ENCODE measurements at regions not wholly inside any gene's neighbourhood (a gene's known extent, or its start where the extent isn't known, plus 50 kb on each side); places are given as distances from the start of the nearest gene placed in this dataset.
"Not testable (repeated sequence)": the region's sequence is repeated elsewhere in the genome, so short reads cannot be mapped to it uniquely, and the experiment has no call there.

GRCh38 chr5:155783791-155784190, 543.2 kb upstream of the SGCD start:
- no peak for DNase-seq

DNA sequence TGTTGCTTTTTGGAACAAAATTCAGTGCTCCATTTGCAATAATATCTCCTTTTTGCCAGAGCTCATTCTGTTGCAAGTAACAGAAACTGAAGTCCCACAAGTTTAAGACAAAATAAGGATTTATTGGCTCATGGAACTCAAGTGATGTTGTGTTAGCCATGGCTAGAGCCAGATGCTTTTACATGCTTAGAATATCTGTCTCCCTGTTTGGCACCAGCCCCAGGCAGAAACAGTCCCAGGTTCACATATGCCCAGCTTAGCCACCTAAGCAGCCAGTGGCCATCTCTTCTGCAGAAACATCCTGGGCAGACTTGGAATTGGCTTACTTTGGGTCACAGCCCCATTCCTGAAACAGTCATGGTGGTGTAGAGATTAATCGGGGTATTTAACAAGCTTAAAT, 540.9 kb upstream of the SGCD start:
- no peak for DNase-seq

DNA sequence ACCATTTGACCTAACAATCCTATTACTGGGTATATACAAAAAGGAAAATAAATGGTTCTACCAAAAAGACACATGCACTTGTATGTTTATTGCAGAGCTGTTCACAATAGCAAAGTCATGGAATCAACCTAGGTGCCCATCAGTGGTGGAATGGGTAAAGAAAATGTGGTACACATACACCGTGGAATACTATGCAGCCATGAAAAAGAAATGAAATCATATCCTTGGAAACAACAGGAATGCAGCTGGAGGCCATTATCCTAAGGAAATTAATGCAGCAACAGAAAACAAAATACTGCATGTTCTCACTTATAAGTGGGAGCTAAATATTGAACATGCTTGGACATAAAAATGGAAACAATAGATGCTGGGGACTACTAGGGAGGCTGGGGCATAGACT, 534.1 kb upstream of the SGCD start:
- DNase-seq: no peak

DNA sequence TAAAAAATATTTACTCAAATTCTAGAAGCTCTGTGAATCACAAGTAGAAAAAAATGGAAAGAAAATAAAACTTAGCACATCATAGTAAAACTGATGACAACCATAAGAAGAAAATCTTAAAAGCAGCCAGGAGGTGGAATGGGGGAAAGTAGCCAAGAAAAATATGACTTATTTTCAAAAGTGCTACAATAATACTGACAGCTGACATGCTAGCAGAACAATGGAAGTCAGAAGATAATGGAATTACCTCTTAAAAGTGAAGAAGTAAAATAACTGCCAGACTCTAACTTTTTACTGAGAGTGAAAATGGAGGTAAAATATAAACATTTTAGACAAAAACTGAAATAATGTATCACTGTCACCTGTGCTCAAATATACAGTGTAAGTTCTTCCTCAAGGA, 532.2 kb upstream of the SGCD start:
- DNase-seq: no peak

- no peak for DNase-seq
These were observed 527.7 kb upstream of the SGCD start for GRCh38 chr5:155799308-155799707.

DNA sequence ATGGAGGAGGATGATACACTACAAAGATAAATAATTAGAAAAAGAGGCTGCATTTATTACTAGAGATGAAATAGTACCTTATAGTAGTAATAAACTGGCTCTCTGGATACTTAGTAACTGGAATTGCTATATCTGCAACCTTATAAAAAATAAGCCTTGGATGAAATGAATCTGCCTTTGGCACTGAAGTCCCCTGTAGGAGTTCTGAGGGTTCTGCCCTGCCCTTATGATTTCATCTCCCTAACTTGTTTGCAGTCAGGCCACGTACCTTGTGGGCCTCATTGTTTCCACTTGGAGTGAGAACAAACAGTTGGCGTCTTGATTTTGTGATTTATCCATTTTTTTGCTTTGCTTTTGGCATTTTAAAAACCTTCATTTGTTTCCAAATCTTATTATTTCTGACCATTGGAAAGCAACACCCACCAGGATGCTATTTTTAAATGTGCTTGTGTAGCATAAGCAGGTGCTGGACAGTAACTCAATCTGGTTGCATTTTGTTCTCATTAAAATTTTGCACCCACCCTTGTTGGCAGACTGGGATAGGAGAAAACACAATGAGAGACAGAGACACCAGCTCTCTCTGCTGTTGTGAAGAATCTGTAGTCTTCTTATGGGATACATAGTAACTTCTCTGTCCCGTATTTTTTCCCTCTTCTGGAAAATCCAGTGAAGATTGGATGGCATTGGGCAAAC, 518.9 kb upstream of the SGCD start:
- DNase-seq: no peak

GRCh38 chr5:155815248-155815647, 511.7 kb upstream of the SGCD start:
- DNase-seq: no peak

DNA sequence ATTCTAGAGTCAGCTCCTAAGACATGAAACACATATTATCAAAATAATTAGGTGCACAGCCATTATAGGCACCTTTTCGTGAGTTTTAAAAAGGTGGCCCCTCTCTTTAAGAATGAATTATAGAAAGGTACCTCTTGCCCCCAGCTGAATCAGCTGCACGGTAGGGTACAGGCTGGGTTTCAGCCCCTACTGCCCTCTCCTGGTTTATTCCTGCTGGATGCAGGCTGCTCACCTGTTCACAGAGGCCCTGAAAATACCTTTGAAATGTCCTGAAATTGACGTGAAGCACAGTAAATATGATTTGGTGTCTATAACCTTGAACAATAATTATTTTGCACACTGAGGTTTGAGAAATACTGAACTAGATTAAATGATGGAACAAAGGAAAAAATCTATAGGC, 504.8 kb upstream of the SGCD start:
- no peak for DNase-seq

GRCh38 chr5:155826611-155827507, 500.1 kb upstream of the SGCD start:
- no peak for DNase-seq

DNA sequence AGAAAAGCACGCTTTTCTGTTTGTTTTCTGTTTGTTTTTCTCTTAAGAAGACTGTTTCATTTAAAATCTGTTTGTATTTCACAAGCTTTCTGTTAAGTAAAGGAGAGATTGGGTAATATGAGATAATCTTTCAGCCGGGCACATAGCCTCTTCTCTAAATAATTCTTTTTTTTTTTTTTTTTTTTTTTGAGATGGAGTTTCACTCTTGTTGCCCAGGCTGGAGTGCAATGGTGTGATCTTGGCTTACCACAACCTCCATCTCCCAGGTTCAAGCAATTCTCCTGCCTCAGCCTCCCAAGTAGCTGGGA, 499.5 kb upstream of the SGCD start:
- not testable (repeated sequence) for DNase-seq

DNA sequence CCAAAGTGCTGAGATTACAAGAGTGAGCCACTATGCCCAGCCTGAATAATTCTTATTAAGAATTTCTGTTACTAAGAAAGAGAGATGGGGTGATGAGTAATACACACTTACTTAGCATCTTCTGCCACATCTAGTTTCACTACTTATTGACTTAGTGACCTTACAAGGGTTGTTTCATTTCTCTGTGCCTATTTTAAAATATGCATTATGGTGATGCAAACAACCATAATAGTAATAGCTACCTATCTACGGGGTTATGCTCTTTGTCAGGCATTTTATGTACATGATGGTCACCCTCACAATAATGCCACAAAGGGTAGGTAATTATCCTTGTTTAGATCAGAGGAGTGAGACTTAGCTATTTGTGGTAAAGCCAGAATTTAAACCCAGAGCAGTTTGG, 499.0 kb upstream of the SGCD start:
- no peak for DNase-seq

DNA sequence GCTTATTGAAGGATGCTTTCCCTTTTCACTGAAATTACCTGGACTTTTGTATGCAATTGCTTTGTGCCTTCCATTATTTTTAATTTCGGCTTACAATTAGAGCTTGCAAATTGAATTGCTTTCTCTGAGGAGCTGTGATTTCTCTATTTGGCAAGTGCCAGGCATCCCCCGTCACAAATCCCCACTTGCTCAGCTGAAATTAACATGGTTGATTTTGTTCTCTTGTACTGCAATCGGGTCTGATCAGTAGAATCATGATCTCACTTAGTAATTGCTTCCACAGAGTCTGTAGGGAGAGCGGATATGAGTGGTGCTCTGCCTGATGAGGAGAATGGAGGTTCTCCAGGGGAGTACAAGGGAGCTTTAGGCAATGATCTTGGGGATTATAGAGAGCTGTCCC, 495.5 kb upstream of the SGCD start:
- DNase-seq: no peak

GRCh38 chr5:155833287-155833686, 493.7 kb upstream of the SGCD start:
- no peak for DNase-seq

DNA sequence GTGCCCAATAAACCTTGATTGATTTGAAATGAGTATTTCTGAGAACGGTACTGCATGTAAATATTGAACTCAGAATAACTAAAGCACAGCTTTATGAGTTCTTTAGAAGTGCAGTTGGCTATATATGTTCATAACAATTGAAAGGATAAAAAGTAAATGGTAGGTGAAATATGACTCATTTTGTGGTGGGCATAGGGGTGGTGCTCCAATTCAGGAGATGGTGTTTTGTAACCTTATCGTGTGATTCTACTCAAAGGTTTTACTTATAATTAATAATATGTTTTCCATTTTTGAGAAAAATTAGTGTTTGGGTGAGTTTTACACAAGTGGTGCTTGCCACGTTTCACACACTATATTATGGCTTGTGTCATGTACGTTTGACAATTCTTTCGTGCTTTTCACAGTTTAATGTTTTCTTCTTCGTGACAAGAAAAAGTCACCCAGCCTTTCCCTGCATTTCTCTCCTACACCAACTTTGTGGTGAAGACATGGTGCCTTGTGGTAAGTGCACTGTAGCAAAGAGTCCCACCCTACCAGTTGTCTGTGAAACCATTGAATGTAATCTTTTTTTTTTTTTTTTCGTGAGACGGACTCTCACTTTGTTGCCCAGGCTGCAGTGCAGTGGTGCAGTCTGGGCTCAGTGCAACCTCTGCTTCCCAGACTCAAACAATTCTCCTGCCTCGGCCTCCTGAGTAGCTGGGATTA, 492.5 kb upstream of the SGCD start:
- peak; percentile 13 for DNase-seq

- DNase-seq: no peak
These were observed 490.7 kb upstream of the SGCD start for GRCh38 chr5:155836089-155836803.

DNA sequence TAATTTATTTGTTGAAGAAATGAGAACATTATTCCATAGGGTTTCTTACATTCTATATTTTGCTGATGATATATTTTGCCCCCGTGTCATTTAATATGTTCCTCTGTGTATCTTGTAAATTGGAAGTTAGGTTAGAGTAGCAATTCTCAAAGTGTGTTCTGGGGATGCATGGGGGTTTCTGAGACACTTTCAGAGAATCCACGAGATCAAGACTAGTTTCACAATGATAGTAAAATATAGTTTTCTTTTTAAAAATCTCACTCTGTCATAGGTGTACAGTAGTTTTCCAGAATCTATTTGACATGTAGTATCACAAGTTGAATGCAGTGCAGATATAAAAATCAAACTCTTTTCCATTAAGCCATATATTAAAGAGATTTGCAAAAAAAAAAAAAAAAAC, 488.6 kb upstream of the SGCD start:
- no peak for DNase-seq

GRCh38 chr5:155839251-155840037, 487.5 kb upstream of the SGCD start:
- no peak for DNase-seq

DNA sequence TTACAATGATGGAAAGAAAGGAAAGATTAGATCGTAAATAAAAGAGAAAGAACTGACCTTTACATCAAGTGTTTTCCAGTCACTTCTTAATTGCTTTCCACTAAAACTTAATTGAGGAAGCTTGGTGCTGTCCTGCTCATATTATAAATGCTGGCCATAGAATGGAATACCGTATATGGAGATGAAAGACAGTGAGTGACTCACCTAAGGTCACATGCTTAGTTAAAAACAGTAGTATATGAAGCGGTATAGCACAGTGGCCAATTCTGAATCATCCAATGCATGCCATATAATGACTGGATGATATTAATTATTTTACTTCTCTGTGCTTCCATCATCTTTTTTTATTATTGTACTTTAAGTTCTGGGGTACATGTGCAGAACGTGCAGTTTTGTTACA, 482.4 kb upstream of the SGCD start:
- no peak for DNase-seq

GRCh38 chr5:155850370-155850769, 476.6 kb upstream of the SGCD start:
- no peak for DNase-seq

DNA sequence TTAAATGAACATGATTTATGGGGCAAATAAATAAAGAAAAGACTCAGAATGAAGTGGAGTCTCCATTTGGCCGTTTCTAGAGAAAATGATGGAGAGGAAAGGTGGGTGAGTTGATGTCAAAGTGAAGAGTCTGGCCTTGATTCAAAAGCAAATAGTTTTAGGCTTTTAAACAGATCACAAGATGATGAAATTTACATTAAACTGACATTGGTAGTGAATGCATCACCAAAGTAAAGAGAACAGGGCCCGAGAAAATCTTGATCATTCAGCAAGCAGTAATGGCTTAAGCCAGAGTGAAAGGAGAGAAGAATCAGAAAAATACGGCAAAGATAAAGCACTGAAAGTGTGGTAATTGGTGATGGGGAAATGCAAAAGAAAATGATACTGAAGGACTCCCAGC, 460.0 kb upstream of the SGCD start:
- no peak for DNase-seq

DNA sequence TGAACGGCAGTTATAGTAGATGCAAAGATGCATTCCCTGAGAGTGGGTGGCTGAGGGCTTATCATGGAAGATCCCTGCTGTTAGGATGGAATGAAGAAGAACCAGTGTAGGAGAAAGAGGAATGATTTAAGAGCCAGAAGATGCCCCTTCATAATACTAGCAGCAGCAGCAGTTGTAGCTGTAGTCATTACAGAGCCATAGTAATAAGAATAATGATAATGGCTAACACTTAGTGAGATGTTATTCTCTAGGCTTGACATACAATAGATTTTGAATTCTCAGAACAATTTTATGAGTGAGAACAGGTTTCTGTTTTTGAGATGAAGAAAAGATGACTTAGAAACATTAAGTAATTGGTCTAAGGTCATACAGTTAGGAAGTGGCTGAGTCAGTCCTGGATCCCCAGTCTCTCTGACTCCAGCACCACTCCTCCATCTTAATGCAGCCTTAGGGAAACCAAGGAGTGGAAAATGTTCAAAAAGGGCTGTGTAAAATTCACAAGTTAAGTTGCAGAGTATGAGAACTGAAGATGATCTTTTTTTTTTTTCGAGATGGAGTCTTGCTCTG, 459.4 kb upstream of the SGCD start:
- DNase-seq: no peak

GRCh38 chr5:155870636-155871035, 456.3 kb upstream of the SGCD start:
- no peak for DNase-seq
